GM12878 (cell line): ENCODE measurements at regions not wholly inside any gene's neighbourhood (a gene's known extent, or its start where the extent isn't known, plus 50 kb on each side); places are given as distances from the start of the nearest gene placed in this dataset.

Experiments used
- ATAC-seq: fragments of 200-7000 bp; cut with Tn5 transposase; 3 replicates; pipeline ENCODE4 v1.9.1; 2020; ENCODE audit warnings: mild to moderate bottlenecking, moderate library complexity
- BruUV-seq: library from RNA; stranded (reverse); fragments of 400-500 nt; replicated peaks from 2 replicates; lab custom pipeline; 2021; lab: Mats Ljungman, UMichigan
- CTCF ChIA-PET: fragments of 300-600 bp; sonication (Branson Sonifier 250); formaldehyde crosslinking; extraction: SDS; loops from one replicate; lab custom pipeline; 2021; ENCODE audit warnings: inconsistent platforms; lab: Yijun Ruan, JAX
- POLR2A ChIA-PET: fragments of 350-600 bp; formaldehyde crosslinking; extraction: SDS; loops from one replicate; lab custom pipeline; 2021; ENCODE audit warnings: inconsistent platforms; lab: Charles Lee
- RAD21 ChIA-PET: fragments of 300-600 bp; sonication (Branson Sonifier 250); formaldehyde crosslinking; loops from one replicate; lab custom pipeline; 2023; ENCODE audit warnings: antibody characterized with exemption; ENCODE audit not compliant: unreplicated experiment; lab: Charles Lee
- SMC1A ChIA-PET: fragments of 300-600 bp; sonication (Branson Sonifier 250); formaldehyde crosslinking; loops from one replicate; lab custom pipeline; 2023; ENCODE audit not compliant: unreplicated experiment, uncharacterized antibody; lab: Charles Lee
- DNase-seq: peaks from one replicate; pipeline ENCODE4 v3.0.0-alpha.2; 2011; ENCODE audit warnings: low read depth, low spot score
- FAIRE-seq: peaks from 3 replicates; lab custom pipeline; 2011; peaks lifted over from hg19 to GRCh38; lab: Jason Lieb, UNC
- H2AFZ ChIP-seq: 2 replicates; pipeline ENCODE4 v1.6.0; 2011; ENCODE audit warnings: low read depth, low read length, control low read depth; ENCODE audit not compliant: control insufficient read depth
- H3K27ac ChIP-seq: 2 replicates; pipeline ENCODE4 v1.5.1; 2011; ENCODE audit warnings: control low read depth; ENCODE audit not compliant: control insufficient read depth, insufficient read depth
- H3K27me3 ChIP-seq, 2 experiments: replicated peaks in 1 of 2; 2 replicates each; pipeline versions ENCODE4 v1.6.0 to v1.6.1; 2011; ENCODE audit warnings: low read length in 1 of 2; ENCODE audit not compliant: control insufficient read depth in 2 of 2, insufficient read depth in 2 of 2
- H3K36me3 ChIP-seq, 2 experiments: 2 replicates each; pipeline ENCODE4 v1.5.1; 2011; ENCODE audit warnings: low read length in 1 of 2; ENCODE audit not compliant: control insufficient read depth in 2 of 2, insufficient read depth in 2 of 2
- H3K4me1 ChIP-seq: 2 replicates; pipeline ENCODE4 v1.6.1; 2011; ENCODE audit warnings: mild to moderate bottlenecking, low read length, moderate library complexity, mixed read lengths; ENCODE audit not compliant: control insufficient read depth, insufficient read depth
- H3K4me2 ChIP-seq: 2 replicates; pipeline ENCODE4 v1.6.0; 2011; ENCODE audit warnings: control low read depth; ENCODE audit not compliant: control insufficient read depth, insufficient read depth
- H3K4me3 ChIP-seq: fragments of 200-600 bp; sonication (generic); 2 replicates; pipeline ENCODE4 v1.5.1; 2016
- H3K79me2 ChIP-seq: 2 replicates; pipeline ENCODE4 v1.6.0; 2011; ENCODE audit warnings: low read length; ENCODE audit not compliant: control insufficient read depth, insufficient read depth
- H3K9ac ChIP-seq: 2 replicates; pipeline ENCODE4 v1.8.0; 2011; ENCODE audit warnings: low read length, control low read depth, mixed read lengths; ENCODE audit not compliant: control insufficient read depth, insufficient read depth
- H3K9me3 ChIP-seq: replicated peaks from 3 replicates; pipeline ENCODE4 v1.5.1; 2011; ENCODE audit warnings: mild to moderate bottlenecking, low read length; ENCODE audit not compliant: control insufficient read depth, insufficient read depth
- H4K20me1 ChIP-seq: 2 replicates; pipeline ENCODE4 v1.6.0; 2011; ENCODE audit not compliant: control insufficient read depth, insufficient read depth
- HCFC1 ChIP-seq: fragments of 150-350 bp; IDR thresholded peaks from 2 replicates; pipeline ENCODE4 v1.6.1; 2014; ENCODE audit warnings: low read length
- IKZF1 ChIP-seq: fragments of 450-650 bp; conservative IDR thresholded peaks from 2 replicates; pipeline ENCODE4 v1.6.1; 2017; ENCODE audit warnings: antibody characterized with exemption, mild to moderate bottlenecking
- IKZF2 ChIP-seq, 2 experiments: fragments of 450-650 bp; IDR thresholded peaks; 2 replicates each; pipeline ENCODE4 v1.6.1; 2017; ENCODE audit warnings: mild to moderate bottlenecking in 2 of 2, moderate library complexity in 2 of 2
- NR2C2 ChIP-seq: IDR thresholded peaks from 2 replicates; pipeline ENCODE4 v1.6.1; 2011; ENCODE audit warnings: borderline replicate concordance, low read depth; ENCODE audit not compliant: control insufficient read depth, insufficient read length
- TAF1 ChIP-seq: IDR thresholded peaks from 2 replicates; pipeline ENCODE4 v1.6.1; 2011; ENCODE audit warnings: mild to moderate bottlenecking, low read depth, low read length, borderline replicate concordance
- ZNF592 ChIP-seq: fragments of 450-650 bp; IDR thresholded peaks from 2 replicates; pipeline ENCODE4 v1.6.1; 2017; ENCODE audit warnings: mild to moderate bottlenecking, moderate library complexity
- WGBS: methylation state at CpG from one replicate; pipeline ENCODE4 v1.1.6; 2016; ENCODE audit warnings: low lambda C conversion rate; ENCODE audit not compliant: insufficient replicate concordance, insufficient coverage; ENCODE audit errors: missing lambda C conversion rate; 5-methylcytosine and 5-hydroxymethylcytosine counted together
- in situ Hi-C: fragments of 300-500 bp; cut with MboI; formaldehyde crosslinking; loops from 9 replicates; pipeline ENCODE4 v1.14.3; 2018; ENCODE audit warnings: mixed read lengths
- intact Hi-C: fragments of 100-400 bp; cut with micrococcal nuclease; formaldehyde crosslinking; loops from one replicate; pipeline ENCODE4 v1.14.2; 2022; ENCODE audit not compliant: unreplicated experiment
- TF ChIP-seq, protein P1 (sequence below): fragments of 450-650 bp; IDR thresholded peaks from 2 replicates; pipeline ENCODE4 v1.6.1; 2017; ENCODE audit warnings: mild to moderate bottlenecking, moderate library complexity
- TF ChIP-seq, protein P2 (sequence below): fragments of 450-650 bp; IDR thresholded peaks from 2 replicates; pipeline ENCODE4 v1.6.1; 2017; ENCODE audit warnings: antibody characterized with exemption, mild to moderate bottlenecking, moderate library complexity
- TF ChIP-seq, protein P3 (sequence below): fragments of 450-650 bp; IDR thresholded peaks from 2 replicates; pipeline ENCODE4 v1.6.1; 2017; ENCODE audit warnings: borderline replicate concordance

- CTCF ChIA-PET, result interaction anchor here (0.7 kb wide), 1 partner anchor 60 kb away, joined by 3 read pairs; no protein-coding TSS in a partner anchor
Observed at GRCh38 chr3:5309602-5310001, 122.1 kb downstream of the EDEM1 start.

More at GRCh38 chr3:5309602-5310001, 122.1 kb downstream of the EDEM1 start:
- Histone ChIP-seq H3K4me2 (no peak overlapping the region), H3K79me2 (no peaks in the 10 kb centered on the region), H3K27me3 (no peaks in the 10 kb centered on the region), H3K27ac (no peak overlapping the region), H3K4me3 (no peak overlapping the region), H3K9me3 (no peaks in the 10 kb centered on the region), H3K9ac (no peak overlapping the region), H2AFZ (no peak overlapping the region), H3K36me3 (no peaks in the 10 kb centered on the region), H4K20me1 (no peaks in the 10 kb centered on the region), H3K4me1 (no peaks in the 10 kb centered on the region)
- ChIA-PET SMC1A (interaction anchor here (2.2 kb wide), 1 partner anchor 11 kb away, joined by 6 read pairs; no protein-coding TSS in a partner anchor), RAD21 (no interaction called here), POLR2A (no interaction called here)
- 10% methylated on average over 3 of the region's 3 CpGs for WGBS
- intact Hi-C loops (loop anchor here (5.0 kb wide), 1 partner anchor 118 kb away; no protein-coding TSS in a partner anchor), in situ Hi-C loops (loop anchor here (10.0 kb wide), 1 partner anchor 1485 kb away; no protein-coding TSS in a partner anchor)
- ATAC-seq, result no peak
- DNase-seq, result no peak
- FAIRE-seq, result no peak
- TF ChIP-seq, protein P1, sequence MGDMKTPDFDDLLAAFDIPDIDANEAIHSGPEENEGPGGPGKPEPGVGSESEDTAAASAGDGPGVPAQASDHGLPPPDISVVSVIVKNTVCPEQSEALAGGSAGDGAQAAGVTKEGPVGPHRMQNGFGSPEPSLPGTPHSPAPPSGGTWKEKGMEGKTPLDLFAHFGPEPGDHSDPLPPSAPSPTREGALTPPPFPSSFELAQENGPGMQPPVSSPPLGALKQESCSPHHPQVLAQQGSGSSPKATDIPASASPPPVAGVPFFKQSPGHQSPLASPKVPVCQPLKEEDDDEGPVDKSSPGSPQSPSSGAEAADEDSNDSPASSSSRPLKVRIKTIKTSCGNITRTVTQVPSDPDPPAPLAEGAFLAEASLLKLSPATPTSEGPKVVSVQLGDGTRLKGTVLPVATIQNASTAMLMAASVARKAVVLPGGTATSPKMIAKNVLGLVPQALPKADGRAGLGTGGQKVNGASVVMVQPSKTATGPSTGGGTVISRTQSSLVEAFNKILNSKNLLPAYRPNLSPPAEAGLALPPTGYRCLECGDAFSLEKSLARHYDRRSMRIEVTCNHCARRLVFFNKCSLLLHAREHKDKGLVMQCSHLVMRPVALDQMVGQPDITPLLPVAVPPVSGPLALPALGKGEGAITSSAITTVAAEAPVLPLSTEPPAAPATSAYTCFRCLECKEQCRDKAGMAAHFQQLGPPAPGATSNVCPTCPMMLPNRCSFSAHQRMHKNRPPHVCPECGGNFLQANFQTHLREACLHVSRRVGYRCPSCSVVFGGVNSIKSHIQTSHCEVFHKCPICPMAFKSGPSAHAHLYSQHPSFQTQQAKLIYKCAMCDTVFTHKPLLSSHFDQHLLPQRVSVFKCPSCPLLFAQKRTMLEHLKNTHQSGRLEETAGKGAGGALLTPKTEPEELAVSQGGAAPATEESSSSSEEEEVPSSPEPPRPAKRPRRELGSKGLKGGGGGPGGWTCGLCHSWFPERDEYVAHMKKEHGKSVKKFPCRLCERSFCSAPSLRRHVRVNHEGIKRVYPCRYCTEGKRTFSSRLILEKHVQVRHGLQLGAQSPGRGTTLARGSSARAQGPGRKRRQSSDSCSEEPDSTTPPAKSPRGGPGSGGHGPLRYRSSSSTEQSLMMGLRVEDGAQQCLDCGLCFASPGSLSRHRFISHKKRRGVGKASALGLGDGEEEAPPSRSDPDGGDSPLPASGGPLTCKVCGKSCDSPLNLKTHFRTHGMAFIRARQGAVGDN, result no peak
- TF ChIP-seq, protein P2, sequence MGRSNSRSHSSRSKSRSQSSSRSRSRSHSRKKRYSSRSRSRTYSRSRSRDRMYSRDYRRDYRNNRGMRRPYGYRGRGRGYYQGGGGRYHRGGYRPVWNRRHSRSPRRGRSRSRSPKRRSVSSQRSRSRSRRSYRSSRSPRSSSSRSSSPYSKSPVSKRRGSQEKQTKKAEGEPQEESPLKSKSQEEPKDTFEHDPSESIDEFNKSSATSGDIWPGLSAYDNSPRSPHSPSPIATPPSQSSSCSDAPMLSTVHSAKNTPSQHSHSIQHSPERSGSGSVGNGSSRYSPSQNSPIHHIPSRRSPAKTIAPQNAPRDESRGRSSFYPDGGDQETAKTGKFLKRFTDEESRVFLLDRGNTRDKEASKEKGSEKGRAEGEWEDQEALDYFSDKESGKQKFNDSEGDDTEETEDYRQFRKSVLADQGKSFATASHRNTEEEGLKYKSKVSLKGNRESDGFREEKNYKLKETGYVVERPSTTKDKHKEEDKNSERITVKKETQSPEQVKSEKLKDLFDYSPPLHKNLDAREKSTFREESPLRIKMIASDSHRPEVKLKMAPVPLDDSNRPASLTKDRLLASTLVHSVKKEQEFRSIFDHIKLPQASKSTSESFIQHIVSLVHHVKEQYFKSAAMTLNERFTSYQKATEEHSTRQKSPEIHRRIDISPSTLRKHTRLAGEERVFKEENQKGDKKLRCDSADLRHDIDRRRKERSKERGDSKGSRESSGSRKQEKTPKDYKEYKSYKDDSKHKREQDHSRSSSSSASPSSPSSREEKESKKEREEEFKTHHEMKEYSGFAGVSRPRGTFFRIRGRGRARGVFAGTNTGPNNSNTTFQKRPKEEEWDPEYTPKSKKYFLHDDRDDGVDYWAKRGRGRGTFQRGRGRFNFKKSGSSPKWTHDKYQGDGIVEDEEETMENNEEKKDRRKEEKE, result no peak
- TF ChIP-seq IKZF1 (no peak), TAF1 (no peak), NR2C2 (no peak), HCFC1 (no peak), IKZF2 (IDR thresholded peaks at IDR 0.05) (no peak), ZNF592 (no peak)
- TF ChIP-seq, protein P3, sequence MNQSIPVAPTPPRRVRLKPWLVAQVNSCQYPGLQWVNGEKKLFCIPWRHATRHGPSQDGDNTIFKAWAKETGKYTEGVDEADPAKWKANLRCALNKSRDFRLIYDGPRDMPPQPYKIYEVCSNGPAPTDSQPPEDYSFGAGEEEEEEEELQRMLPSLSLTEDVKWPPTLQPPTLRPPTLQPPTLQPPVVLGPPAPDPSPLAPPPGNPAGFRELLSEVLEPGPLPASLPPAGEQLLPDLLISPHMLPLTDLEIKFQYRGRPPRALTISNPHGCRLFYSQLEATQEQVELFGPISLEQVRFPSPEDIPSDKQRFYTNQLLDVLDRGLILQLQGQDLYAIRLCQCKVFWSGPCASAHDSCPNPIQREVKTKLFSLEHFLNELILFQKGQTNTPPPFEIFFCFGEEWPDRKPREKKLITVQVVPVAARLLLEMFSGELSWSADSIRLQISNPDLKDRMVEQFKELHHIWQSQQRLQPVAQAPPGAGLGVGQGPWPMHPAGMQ, result no peak
- BruUV-seq, result no TSS peak
